ENCODE measurements at regions not wholly inside any gene's neighbourhood (a gene's known extent, or its start where the extent isn't known, plus 50 kb on each side); places are given as distances from the start of the nearest gene placed in this dataset.

GRCh38 chr6:85828973-85829372, 186.3 kb upstream of the SYNCRIP start:
- TF ChIP-seq, protein P1, sequence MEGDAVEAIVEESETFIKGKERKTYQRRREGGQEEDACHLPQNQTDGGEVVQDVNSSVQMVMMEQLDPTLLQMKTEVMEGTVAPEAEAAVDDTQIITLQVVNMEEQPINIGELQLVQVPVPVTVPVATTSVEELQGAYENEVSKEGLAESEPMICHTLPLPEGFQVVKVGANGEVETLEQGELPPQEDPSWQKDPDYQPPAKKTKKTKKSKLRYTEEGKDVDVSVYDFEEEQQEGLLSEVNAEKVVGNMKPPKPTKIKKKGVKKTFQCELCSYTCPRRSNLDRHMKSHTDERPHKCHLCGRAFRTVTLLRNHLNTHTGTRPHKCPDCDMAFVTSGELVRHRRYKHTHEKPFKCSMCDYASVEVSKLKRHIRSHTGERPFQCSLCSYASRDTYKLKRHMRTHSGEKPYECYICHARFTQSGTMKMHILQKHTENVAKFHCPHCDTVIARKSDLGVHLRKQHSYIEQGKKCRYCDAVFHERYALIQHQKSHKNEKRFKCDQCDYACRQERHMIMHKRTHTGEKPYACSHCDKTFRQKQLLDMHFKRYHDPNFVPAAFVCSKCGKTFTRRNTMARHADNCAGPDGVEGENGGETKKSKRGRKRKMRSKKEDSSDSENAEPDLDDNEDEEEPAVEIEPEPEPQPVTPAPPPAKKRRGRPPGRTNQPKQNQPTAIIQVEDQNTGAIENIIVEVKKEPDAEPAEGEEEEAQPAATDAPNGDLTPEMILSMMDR (IDR thresholded peaks at IDR 0.05), result no peak
- no peak for DNase-seq (ENCODE audit: low spot score)
- no peak for ATAC-seq (ENCODE audit: insufficient number of reproducible peaks, low FRiP score, low read depth)
- Histone ChIP-seq H3K4me3 (no peak overlapping the region), H3K4me1 (ENCODE audit: control insufficient read depth in 1 of 2, low read depth in 2 of 2) (no peaks in the 10 kb centered on the region), H3K36me3 (no peaks in the 10 kb centered on the region), H3K9me3 (peaks cover 20% of the 10 kb centered on the region), H3K27ac (no peak overlapping the region), H3K27me3 (replicated peaks; ENCODE audit: insufficient read depth) (no peaks in the 10 kb centered on the region)

DNA sequence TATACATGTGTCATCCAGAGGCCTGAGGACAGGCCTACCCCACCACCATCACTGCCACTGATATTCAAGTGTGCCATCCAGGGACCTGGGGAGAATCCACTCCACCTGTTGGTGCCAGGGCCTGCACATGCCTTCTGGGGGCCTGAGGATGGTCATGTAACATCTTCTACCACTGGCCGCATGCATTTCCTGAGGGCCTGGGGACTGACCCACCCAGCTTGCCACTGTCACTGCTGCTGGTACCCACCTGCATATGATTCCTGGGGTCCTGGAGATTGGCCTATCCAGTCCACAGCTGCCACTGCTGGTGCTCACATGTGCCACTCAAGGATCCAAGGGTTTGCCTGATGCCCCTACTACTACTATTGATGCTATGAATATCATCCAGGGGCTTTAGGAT, 184.3 kb upstream of the SYNCRIP start:
- Histone ChIP-seq H3K9me3 (peaks cover 21% of the 10 kb centered on the region), H3K4me1 (ENCODE audit: control insufficient read depth in 1 of 2, low read depth in 2 of 2) (no peaks in the 10 kb centered on the region), H3K36me3 (no peaks in the 10 kb centered on the region), H3K27ac (no peak overlapping the region), H3K27me3 (replicated peaks; ENCODE audit: insufficient read depth) (no peaks in the 10 kb centered on the region), H3K4me3 (no peak overlapping the region)
- TF ChIP-seq, protein P1 (IDR thresholded peaks at IDR 0.05), result no peak
- ATAC-seq (ENCODE audit: insufficient number of reproducible peaks, low FRiP score, low read depth), result no peak
- no peak for DNase-seq (ENCODE audit: low spot score)

GRCh38 chr6:85824329-85824728, 181.6 kb upstream of the SYNCRIP start:
- DNase-seq (ENCODE audit: low spot score) (no peak), ATAC-seq (ENCODE audit: insufficient number of reproducible peaks, low FRiP score, low read depth) (no peak)
- Histone ChIP-seq H3K9me3 (peaks cover 21% of the 10 kb centered on the region), H3K36me3 (no peaks in the 10 kb centered on the region), H3K4me1 (ENCODE audit: control insufficient read depth in 1 of 2, low read depth in 2 of 2) (no peaks in the 10 kb centered on the region), H3K4me3 (no peak overlapping the region), H3K27me3 (replicated peaks; ENCODE audit: insufficient read depth) (no peaks in the 10 kb centered on the region), H3K27ac (no peak overlapping the region)
- TF ChIP-seq, protein P1 (IDR thresholded peaks at IDR 0.05), result no peak

GRCh38 chr6:85810558-85810957, 167.9 kb upstream of the SYNCRIP start:
- no peaks in the 10 kb centered on the region for H3K4me1 ChIP-seq (ENCODE audit: control insufficient read depth in 1 of 2, low read depth in 2 of 2)
- no peaks in the 10 kb centered on the region for H3K36me3 ChIP-seq
- no peak overlapping the region for H3K27ac ChIP-seq
- H3K4me3 ChIP-seq, result no peak overlapping the region
- H3K27me3 ChIP-seq (replicated peaks; ENCODE audit: insufficient read depth), result no peaks in the 10 kb centered on the region
- TF ChIP-seq, protein P1 (IDR thresholded peaks at IDR 0.05), result no peak
- DNase-seq (ENCODE audit: low spot score), result no peak
- peaks cover 5% of the 10 kb centered on the region for H3K9me3 ChIP-seq
- no peak for ATAC-seq (ENCODE audit: insufficient number of reproducible peaks, low FRiP score, low read depth)

- H3K36me3 ChIP-seq, result no peaks in the 10 kb centered on the region
- no peaks in the 10 kb centered on the region for H3K4me1 ChIP-seq (ENCODE audit: control insufficient read depth in 1 of 2, low read depth in 2 of 2)
- peaks cover 5% of the 10 kb centered on the region for H3K9me3 ChIP-seq
- no peak overlapping the region for H3K27ac ChIP-seq
- H3K27me3 ChIP-seq (replicated peaks; ENCODE audit: insufficient read depth), result no peaks in the 10 kb centered on the region
- DNase-seq (ENCODE audit: low spot score) (no peak), ATAC-seq (ENCODE audit: insufficient number of reproducible peaks, low FRiP score, low read depth) (no peak)
- TF ChIP-seq, protein P1 (IDR thresholded peaks at IDR 0.05), result no peak
- H3K4me3 ChIP-seq, result no peak overlapping the region
These were observed 161.0 kb upstream of the SYNCRIP start for GRCh38 chr6:85803721-85804120.

All from thoracic aorta (tissue), 2 donors.